Astrocyte (in vitro differentiated cells and primary cell): ENCODE measurements at regions not wholly inside any gene's neighbourhood (a gene's known extent, or its start where the extent isn't known, plus 50 kb on each side); places are given as distances from the start of the nearest gene placed in this dataset.

ENCODE experiments used
- CTCF ChIP-seq: IDR thresholded peaks from 2 replicates; pipeline ENCODE4 v1.5.1; 2011; ENCODE audit warnings: low read depth, mild to moderate bottlenecking, inconsistent platforms, low read length, moderate library complexity; ENCODE audit not compliant: insufficient read depth
- EZH2 ChIP-seq: IDR thresholded peaks from 2 replicates; pipeline ENCODE4 v1.6.1; 2012; ENCODE audit warnings: mild to moderate bottlenecking, low read length, inconsistent platforms; ENCODE audit not compliant: insufficient read depth

DNA sequence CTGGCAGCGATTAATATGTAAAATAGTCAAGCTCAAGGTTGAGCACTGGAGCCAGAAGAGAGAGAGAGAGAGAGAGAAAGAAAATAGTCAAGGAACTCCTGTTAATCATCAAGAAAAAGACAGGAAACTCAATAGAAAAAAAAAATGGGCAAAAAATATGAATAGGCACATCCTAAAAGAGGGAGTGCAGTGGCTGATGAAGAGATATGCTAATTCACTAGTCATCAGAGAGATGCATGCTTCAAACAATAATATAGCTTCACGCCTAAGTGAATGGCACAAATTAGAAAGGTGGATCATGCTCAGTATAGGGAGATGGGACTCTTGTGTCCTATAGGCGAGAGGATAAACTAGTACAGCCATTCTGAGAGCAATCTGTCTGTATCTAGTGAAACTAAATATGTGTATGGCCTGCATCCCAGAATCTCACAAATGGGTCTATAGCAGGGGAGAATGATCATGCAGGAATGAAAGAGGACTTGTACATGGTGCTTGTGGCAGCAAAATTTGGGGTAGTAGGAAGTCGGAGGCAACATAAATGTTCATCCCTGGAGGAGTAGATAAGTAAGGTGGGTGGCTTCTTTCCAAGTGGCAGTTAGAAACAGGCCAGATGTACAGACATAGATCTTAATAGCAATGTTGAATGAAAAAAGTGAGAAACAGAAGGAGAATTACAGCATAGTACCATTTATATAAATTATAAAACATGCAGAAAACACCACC, 176.8 kb downstream of the VEGFA start:
- TF ChIP-seq CTCF, result no peak
- no peak for TF ChIP-seq EZH2
